HG02970 (cell line): ENCODE measurements at regions not wholly inside any gene's neighbourhood (a gene's known extent, or its start where the extent isn't known, plus 50 kb on each side); places are given as distances from the start of the nearest gene placed in this dataset.
"Not testable (repeated sequence)": the region's sequence is repeated elsewhere in the genome, so short reads cannot be mapped to it uniquely, and the experiment has no call there.

Experiments
- ATAC-seq: cut with Tn5 transposase; IDR thresholded peaks from one replicate; pipeline ENCODE4 v1.9.1; 2021; ENCODE audit warnings: mild to moderate bottlenecking, moderate library complexity, moderate number of reproducible peaks; ENCODE audit not compliant: unreplicated experiment, low FRiP score

DNA sequence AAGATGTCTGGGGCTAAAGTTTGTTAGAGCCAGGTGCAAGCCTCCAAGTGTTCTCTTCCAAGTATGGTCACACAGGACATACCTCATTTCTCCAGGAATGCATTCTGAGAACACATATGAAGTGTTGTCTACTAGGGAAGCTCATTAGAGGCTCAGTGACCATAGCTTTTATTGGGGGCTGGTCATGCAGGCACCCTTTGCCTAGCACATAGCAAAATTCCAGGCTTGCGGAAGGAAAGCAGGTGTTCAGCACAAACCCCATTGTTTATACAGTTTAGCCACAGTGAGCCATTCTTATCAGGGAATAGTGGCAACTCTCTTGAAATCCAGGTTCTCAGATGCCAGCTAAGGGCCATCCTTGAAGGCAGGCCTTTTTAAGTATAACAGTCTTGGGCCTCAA, 112.1 kb upstream of the XIST start:
- no peak for ATAC-seq

DNA sequence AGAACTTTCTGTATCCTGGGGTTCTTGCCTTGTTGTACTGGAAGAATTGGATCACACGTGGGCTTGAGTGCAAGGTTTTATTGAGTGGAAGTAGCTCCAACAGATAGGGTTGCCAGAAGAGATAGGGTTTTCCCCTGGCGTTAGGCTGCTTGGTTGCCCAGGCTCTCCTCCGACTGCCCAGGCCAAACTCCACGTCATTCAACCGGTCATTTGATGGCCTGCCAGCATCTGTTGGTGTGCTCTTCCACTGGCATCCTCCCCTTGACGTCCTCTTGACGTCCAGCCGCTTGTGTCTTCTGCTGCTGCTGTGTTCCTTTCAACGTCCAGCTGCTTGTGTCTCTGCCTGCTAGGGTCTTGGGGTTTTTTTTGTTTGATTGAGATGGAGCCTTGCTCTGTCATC, 111.2 kb upstream of the XIST start:
- ATAC-seq = no peak

DNA sequence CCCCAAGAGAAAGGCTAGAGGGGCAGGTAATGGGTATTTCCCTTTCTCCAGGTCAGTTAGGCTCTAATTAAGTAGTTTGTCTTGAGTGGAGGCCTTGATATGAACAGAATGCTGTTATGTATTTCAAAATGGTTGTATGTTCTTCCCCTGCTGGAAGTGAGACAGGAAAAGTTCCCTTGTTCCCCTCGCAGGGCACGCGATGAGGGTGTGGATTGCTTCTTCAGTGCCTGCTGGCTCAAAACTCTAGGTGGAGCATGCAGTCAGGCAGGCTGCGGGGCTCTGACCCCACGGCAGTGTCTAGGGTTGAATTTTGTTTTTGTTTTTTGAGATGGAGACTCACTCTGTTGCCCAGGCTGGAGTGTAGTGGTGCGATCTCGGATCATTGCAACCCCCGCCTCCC, 110.4 kb upstream of the XIST start:
- no peak for ATAC-seq

DNA sequence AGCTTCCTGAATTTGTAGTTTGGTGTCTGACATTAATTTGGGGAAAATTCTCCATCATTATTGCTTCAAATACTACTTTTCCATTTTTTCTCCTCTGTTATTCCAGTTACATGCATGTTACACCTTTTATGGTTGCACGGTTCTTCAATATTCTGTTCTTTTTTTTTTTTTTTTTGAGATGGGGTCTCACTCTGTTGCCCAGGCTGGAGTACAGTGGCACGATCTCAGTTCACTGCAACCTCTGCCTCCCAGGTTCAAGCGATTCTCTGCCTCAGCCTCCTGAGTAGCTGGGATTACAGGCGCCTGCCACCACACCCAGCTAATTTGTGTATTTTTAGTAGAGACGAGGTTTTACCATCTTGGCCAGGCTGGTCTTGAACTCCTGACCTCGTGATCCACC, 109.4 kb upstream of the XIST start:
- ATAC-seq = not testable (repeated sequence)

DNA sequence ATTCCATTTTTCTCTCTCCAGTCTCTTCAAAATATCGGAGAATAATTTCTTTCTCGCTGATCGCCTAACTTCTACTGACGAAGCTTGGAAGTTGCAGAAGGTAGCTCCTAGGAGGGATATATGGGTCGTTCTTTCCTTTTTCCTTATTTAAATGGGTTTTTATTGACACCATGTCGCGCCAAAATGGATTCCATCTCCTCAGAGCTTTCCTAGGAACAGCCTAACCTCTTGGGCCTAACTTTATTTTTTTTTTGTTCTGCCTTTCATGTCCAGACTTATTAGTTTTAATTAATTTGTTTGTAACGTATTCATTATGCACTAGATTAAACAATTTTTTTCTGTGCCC, 92.0 kb upstream of the XIST start:
- no peak for ATAC-seq

GRCh38 chrX:73943693-73944562, 91.4 kb upstream of the XIST start:
- ATAC-seq = peak; percentile 99

DNA sequence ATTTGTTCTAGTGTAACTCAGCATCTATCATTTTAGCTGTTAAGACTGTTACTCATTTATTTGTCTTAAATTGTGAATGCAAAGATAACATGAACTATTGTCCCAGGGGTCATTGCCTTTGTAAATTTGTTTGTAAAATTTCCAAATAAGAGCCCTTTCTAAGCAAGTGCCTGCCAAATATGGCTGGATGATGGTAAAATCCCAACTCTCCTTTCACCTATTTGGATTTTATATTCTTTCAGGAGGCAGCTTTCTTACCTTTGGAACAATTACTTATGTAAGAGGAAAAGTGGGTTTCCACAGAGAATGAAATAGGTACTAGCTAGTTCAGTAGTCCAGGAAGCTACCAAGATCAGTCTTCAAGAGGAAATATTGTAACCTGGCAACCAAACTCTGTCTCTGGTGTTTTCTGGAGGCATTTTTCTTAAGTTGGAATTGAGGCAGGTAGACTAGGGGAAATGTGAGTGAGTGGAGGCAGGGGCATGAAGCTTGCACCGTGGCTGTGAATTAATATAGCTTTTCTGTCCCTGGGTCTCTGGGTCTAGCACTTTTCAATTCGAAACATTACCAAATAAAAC, 88.5 kb upstream of the XIST start:
- no peak for ATAC-seq

GRCh38 chrX:73937843-73938242, 85.3 kb upstream of the XIST start:
- ATAC-seq = not testable (repeated sequence)

DNA sequence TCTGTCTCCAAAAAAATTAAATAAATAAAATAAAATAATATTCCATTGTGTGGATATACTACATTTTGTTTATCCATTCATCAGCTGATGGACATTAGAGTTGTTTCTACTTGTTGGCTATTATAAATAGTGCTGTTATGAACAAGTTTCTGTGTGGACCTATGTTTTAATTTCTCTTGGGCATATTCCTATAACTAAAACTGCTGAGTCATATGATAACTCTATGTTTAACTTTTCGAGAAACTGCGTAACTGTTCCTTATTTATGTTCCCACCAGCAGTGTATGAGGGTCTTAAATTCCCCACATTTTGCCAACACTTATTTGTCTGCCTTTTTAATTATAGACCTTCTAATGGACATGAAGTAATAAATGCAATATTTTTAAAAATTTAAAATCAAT, 80.0 kb upstream of the XIST start:
- no peak for ATAC-seq

- ATAC-seq = no peak
Measured at GRCh38 chrX:73930300-73930699, 77.8 kb upstream of the XIST start.

DNA sequence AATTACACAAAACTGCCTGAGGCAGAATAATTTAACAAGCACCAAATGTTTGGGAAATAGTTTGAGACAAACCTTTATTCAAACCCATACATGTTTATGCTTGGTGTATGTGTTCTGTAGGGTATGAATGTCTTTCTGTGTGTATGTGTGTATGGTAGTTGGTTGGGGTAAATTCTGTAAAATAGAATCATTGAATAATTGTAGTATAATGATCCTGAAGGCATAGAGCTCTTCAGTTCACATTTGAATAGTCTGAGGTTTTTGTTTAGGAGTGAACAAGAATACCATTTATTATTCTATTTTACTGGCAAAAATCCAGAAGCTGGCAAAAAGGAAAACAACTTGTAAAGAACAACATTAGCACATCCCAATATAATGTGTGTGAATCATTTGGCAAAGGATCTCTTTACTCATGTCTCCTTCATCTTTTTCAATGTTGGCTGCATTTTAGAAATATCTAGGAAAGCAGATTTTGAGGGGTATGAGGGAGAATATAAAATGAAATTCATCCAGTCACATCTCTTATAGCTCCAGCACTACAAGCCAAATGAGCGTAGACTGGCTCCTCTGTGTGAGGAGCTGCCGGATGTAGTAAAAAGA, 70.4 kb upstream of the XIST start:
- no peak for ATAC-seq

DNA sequence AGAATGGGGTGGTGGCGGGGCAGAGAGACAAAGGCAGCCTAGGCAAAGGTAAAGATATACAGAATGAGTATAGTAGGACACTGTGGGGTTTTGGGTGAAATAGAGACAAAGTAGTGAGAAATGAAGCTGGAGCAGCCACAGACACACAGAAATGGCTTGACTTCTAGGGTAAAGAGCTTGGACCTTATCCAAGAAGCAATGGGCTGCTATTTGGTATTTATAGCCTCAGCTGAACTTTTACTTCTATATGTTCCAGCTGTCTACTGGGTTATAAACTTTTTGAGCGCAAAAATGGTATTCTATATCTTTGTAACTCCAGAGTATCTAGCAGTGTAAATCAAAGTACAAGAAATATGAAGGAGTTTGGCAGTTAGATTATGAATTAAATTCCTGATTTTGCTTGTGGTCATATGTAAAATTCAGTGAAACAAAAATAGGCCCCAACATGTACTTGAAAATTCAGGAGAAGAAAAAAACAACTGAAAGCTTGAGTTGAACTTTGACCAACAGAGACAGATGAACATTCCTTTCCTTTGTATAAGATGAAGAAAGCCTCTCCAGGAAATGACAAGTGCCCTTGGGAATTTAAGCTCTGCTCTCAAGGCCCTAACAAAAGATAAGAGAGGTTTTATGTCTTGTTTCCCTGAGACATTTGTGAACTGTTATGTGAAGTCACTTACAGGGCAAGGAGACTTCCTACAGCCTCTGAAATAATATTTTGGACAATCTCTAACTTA, 64.6 kb upstream of the XIST start:
- no peak for ATAC-seq

GRCh38 chrX:73916489-73916888, 64.0 kb upstream of the XIST start:
- no peak for ATAC-seq

GRCh38 chrX:73914792-73915191, 62.3 kb upstream of the XIST start:
- ATAC-seq = not testable (repeated sequence)

DNA sequence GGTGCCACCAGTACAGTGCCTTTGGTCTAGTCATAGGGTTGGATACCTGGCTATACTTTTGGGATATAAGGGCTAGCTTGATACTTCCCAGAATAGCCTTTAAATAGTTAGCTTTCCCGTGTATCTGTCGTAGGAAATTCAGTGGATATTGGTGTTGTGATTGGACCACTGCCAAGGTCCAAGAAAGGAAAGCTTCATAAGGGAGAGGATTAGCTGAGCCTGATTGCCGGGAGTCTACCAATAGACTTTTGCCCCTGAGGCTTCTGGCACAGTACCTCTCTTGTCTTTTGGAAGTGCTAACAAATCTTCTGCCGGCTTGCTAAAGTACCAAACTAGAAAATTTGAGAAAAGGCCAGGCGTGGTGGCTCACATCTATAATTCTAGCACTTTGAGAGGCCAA, 61.1 kb upstream of the XIST start:
- no peak for ATAC-seq

DNA sequence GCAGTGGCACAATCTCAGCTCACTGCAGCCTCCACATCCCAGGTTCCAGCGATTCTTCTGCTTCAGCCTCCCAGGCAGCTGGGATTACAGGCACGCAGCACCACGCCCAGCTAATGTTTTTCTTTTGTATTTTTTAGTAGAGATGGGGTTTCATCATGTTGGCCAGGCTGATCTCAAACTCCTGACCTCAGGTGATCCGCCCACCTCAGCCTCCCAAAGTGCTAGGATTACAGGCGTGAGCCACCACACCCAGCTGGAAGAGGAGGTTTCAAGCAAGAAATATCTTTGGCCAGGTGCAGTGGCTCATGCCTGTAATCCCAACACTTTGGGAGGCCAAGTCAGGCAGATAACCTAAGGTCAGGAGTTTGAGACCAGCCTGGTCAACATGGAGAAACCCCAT, 59.4 kb upstream of the XIST start:
- ATAC-seq = not testable (repeated sequence)

- not testable (repeated sequence) for ATAC-seq
Measured at GRCh38 chrX:73905749-73906374, 53.3 kb upstream of the XIST start.

- no peak for ATAC-seq
Measured at GRCh38 chrX:73903941-73904340, 51.4 kb upstream of the XIST start.
